Stomach (tissue), 4 donors: ENCODE measurements at regions not wholly inside any gene's neighbourhood (a gene's known extent, or its start where the extent isn't known, plus 50 kb on each side); places are given as distances from the start of the nearest gene placed in this dataset.

ENCODE experiments used
- POLR2A ChIP-seq, 4 donors: fragments of 450-650 bp; IDR thresholded peaks; one replicate each; pipeline ENCODE4 v1.6.1; 2016; ENCODE audit warnings: antibody characterized with exemption in 4 of 4, control low read depth in 2 of 4, mild to moderate bottlenecking in 1 of 4, moderate library complexity in 1 of 4
- TF ChIP-seq, protein P1 (sequence below), 7 experiments: fragments of 450-650 bp in 4 of 7; fragments of 200-600 bp in 3 of 7; sonication (generic) in 3 of 7; IDR thresholded peaks; one replicate each; pipeline ENCODE4 v1.5.1; 2016 to 2019; ENCODE audit warnings: antibody characterized with exemption in 7 of 7, control low read depth in 2 of 7, mild to moderate bottlenecking in 1 of 7

DNA sequence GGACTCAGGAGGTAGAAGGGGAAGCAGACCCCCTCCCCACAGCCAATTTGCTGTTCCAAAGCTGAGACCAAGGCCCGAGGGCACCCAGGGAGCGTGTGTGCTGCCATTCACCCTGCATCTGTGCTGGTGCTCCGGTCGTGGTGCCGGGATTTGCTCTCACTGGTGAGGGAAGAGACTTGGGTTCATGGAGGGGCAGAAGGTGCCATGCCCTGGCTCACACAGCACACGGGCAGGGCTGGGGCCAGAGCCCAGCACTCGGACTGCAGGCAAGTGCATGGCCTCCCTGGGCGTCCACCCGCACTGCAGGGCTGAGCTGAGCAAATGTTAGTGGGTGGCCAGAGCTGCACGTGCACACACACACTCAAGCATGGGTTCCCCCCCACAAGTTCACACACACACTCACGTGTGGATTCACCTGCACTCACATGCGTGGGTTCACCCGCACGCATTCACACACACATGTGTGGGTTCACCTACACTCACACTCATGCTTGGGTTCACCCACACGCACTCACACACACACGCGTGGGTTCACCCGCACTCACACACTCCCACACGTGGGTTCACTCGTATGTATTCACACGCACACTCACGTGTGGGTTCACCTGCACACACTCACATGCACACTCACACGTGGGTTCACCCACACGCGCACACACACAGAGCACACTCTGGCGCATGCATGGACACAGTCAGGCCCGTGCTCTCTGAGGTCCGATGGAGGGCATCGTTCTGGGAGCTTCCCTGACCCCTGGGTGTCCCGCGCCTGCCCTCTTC is 57.0 kb upstream of the CBFA2T3 start:
- TF ChIP-seq, protein P1, sequence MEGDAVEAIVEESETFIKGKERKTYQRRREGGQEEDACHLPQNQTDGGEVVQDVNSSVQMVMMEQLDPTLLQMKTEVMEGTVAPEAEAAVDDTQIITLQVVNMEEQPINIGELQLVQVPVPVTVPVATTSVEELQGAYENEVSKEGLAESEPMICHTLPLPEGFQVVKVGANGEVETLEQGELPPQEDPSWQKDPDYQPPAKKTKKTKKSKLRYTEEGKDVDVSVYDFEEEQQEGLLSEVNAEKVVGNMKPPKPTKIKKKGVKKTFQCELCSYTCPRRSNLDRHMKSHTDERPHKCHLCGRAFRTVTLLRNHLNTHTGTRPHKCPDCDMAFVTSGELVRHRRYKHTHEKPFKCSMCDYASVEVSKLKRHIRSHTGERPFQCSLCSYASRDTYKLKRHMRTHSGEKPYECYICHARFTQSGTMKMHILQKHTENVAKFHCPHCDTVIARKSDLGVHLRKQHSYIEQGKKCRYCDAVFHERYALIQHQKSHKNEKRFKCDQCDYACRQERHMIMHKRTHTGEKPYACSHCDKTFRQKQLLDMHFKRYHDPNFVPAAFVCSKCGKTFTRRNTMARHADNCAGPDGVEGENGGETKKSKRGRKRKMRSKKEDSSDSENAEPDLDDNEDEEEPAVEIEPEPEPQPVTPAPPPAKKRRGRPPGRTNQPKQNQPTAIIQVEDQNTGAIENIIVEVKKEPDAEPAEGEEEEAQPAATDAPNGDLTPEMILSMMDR (IDR thresholded peaks at IDR 0.05) = no peak
- TF ChIP-seq POLR2A (IDR thresholded peaks at IDR 0.05) = no peak
